HG03175 (cell line): ENCODE measurements at regions not wholly inside any gene's neighbourhood (a gene's known extent, or its start where the extent isn't known, plus 50 kb on each side); places are given as distances from the start of the nearest gene placed in this dataset.
"Not testable (repeated sequence)": the region's sequence is repeated elsewhere in the genome, so short reads cannot be mapped to it uniquely, and the experiment has no call there.

Source experiments
- ATAC-seq: cut with Tn5 transposase; IDR thresholded peaks from one replicate; pipeline ENCODE4 v1.9.1; 2021; ENCODE audit warnings: mild to moderate bottlenecking, moderate library complexity; ENCODE audit not compliant: unreplicated experiment

DNA sequence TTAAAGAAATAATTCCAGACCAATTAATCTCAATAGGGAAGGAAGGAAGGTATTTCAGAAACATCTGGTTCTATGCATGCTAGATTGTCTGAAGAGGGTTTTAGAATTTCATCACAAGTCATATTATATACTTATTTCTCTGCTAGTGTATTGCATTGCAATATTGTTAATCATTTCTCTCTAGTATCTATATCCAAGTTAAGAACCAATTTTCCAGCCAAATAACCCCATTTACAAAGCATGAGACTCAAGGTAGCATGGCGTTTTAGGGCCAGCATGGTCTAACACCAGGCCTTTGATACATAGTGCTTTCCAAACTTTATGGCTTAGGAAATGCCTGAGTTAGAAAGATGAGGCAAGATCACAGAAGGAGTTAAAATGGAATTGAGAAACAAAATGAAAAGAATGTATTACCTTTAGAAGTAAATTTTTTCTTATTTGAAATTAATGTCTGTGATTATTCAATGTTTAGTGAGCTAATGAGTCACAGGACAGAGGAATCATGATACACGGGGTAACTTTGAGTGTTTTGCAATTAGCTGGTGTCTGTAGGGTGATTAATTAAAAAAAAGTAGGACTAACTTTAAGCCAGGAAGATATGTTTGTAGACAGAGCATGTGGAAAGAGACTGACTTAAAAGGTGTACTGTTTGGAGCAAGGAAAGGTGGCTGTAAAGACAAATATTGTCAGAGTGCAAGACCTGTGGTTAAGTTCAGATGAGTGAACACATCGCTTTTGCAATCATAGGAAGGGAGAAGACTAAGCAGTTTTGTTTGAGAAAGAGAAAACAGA lies 1006.2 kb upstream of the CITED2 start:
- no peak for ATAC-seq

DNA sequence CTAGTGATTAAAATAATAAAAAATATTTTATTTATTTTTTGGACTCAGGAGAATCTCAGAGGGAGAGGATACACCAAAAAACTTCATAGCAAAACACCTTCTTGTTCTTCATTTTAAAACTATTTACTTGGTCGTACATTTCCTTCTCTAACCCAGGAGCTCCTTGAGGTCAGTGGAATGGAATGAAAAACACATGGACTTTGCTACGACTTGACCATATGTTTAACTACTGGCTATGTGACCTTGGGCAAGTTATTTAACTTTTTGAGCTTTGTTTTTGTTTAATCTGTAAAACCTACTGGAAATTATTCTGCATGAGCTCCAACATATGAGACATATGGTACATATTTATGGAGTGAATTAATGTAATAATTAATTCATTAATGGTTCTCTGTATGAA lies 1005.5 kb upstream of the CITED2 start:
- no peak for ATAC-seq

DNA sequence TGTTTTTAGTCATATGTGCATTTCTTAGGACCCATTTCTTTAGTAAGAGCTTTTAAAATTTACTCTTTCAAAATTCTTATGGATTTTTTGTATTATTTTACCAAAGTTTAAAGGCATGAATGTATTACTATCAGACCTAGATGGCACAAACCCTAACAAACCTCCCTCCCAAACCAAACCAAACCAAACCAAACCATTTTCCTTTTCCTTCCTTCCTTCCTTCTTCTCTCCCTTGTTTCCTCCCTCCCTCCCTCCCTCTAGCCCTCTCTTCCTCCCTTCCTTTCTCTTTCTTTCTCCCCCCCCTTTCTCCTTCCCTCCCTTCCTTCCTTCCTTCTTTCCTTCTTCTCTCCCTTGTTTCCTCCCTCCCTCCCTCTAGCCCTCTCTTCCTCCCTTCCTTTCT lies 1001.8 kb upstream of the CITED2 start:
- no peak for ATAC-seq

DNA sequence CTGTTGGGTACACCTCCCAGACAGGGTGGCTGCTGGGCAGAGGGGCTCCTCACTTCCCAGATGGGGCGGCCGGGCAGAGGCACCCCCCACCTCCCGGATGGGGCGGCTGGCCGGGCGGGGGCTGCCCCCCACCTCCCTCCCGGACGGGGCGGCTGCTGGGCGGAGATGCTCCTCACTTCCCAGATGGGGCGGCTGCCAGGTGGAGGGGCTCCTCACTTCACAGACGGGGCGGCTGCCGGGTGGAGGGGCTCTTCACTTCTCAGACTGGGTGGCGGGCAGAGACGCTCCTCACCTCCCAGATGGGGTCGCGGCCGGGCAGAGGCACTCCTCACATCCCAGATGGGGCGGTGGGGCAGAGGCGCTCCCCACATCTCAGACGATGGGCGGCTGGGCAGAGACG lies 999.3 kb upstream of the CITED2 start:
- not testable (repeated sequence) for ATAC-seq

DNA sequence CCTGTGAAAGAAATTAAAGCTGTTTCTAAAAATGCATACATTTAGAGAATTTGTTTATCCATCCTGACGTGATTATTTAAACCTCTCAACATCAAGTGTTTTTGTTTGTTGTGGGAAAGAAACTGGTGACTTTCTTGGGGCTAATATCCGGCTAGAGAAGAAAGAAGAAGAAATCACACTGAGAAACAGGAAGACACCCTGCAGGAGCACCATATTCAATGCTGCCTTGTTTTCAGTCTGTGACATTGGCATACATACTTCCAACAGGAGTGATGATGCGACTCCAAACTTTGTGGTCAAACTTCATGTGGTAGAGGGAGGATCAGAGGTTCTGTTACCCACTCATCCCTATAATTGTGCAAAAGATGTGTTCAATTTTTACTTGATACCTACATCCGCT lies 997.6 kb upstream of the CITED2 start:
- no peak for ATAC-seq

DNA sequence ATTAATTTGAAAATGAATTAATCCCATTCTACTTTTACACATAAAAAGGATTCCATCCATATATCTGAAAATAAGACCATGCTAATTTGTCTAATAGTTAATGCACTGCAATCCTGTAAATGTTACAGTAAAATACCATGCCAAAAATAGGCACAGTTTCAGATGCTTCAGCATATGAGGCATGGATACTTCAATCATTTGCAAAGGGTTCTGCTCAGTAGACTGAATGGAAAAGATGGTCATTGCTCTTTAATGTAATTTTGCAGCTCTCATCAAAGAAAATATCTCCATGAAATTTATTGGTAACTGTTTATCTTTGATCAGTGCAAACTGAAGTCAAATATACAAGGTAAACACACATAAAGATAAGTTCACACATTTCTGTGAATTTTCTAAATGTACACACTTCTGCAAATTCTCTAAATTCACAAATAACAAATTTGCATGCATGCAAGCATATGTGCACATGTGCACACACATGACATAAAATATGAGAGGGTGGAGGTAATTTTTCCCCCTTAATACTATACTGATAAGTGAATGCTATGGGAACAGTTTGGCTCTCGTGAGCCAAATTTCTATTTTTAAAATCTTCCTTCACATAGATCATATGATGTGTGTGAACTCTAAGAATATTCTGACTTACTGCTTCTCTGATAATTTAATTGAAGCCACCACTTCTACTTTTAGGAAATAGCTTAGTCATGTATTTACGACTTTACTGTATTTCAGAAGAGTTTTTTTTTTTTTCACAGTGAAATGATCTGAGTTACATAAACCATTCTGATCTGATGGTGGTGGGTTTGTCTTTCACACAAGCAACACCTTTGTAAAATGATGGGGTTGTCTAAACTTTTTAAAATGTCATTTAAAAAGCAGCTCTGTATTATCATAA lies 996.8 kb upstream of the CITED2 start:
- ATAC-seq: no peak

DNA sequence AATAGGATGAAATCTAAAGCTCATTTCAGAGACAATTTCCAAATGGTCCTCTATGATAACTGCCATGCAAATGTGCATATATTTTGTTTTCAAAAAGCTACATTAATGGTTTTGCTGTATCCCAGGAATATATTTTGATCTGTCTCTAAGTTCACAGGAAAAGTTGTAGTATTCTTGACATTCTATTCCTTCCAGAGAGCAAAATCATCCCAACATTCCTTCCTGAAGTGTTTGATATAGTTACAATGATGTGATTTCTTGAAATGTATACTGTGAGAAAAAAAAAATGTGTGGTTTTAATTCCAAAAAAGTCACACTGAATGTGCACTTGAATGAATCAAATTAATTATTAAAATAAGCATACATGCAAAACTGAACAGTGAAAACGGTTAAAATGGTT lies 996.0 kb upstream of the CITED2 start:
- ATAC-seq: no peak

DNA sequence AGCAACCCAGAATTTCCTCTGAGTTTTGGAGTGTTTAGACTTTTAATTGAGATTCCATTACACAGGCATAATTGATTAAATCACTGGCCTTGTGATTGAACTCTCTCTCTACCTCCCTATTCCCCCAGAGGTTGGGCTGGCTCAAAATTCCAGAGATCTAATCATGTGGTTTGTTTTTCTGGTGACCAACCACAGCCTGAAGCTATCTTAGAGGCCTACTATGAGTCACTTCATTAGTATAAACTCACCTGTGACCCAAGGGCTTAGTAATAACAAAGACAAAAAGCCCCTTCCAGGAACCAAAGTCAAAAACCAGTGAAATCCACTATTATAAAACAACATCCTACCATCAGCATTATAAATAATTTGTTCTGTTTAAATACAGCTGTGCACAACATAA lies 992.5 kb upstream of the CITED2 start:
- ATAC-seq: no peak

DNA sequence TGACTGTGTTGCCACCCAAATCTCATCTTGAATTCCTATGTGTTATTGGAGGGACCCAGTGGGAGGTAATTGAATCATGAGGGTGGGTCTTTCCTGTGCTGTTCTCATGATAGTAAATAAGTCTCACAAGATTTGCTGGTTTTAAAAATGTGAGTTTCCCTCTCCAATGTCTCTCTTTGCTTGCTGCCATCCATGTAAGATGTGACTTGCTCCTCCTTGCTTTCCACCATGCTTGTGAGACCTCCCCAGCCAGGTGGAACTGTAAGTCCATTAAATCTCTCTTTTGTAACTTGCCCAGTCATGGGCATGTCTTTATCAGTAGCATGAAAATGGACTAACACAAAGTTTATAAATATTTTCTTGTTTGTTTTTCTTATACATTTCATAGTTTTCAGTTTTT lies 990.5 kb upstream of the CITED2 start:
- ATAC-seq: no peak

DNA sequence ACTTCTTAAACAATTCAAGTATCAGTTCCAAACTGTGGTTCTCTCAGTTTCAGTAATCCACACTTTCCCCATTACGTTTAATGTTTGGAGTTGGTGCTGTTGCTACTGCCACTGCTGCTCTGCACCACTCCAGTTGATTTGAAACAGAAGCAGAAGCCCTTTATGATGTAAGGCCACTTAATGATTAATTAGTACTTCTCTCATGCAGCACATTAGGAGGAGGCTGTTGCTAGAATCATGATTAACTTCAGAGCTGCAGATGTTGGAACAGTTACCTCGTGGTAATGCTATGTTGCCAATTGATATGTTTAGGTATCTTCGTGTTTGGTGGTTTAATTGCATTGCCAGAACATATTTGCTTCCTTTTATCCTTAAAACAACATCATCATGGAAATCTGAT lies 986.2 kb upstream of the CITED2 start:
- ATAC-seq: no peak

DNA sequence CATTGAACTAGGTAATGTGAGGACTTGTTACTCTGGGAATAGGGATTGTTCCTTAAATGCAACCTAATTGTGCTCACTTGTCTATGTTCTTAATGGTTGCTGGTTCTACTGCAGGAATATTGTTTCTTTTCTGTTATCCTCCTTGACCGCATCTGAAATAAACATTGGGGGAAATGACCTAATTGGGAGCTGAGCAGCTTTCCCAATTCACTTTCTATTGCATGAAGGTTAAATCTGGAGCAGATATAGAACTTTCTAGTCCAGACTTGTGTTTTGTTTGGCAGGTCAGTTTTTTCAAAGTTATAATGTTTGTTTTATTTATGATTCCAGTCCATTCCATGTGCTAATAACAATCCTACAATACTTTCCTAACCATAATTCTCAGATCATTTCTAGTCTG lies 981.0 kb upstream of the CITED2 start:
- no peak for ATAC-seq

DNA sequence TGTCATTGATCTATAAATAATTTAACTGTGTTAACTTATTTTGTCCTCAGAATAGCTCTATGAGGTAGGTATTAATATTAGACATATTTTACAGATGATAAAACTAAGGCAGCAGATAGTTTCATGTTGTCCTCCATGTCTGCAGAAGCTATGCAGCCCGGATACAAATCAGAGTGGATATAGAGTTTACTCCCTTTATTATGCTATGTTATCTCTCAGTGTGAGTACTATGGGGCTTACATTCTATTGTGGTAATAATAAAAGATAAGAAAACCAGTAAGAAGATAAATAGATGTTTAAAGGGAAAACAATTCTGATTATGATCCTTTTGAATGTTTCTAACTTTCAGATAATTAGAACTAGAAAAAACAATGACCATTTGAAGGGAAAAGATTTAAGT lies 979.8 kb upstream of the CITED2 start:
- no peak for ATAC-seq

DNA sequence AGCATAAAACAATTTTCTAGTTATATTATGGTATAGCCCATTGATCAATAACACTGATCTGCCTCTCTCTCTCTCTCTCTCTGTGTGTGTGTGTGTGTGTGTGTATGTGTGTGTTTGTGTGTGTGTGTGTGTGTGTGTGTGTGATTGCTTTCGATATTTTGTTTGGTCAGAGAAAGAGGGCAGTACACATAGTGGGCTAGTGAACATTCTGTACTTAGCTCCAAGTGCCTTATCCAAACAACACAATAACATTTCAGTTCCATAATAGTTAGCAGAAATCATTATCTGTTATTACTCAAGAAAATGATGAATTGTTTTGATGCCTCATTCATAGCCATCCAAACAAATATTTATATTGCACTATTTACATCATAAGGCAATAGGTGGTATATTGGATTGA lies 979.1 kb upstream of the CITED2 start:
- no peak for ATAC-seq

DNA sequence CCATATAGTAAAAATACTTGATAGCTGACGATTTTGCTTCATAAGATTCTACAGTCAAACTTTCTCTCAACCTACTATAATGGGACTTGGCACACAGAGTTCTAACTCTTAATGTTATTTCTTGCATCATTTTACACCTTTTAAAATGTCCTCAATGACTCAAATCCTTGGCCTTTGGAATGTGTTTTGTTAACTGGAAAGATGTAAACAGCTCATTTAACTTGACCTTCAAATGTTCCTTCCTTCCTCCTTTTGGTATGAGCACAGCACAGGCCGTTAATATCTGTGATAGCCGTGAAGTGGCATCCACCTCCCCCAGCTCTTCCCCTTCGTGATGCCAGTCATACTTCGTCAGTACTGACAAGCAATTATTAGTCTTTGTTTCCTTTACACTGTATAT lies 972.0 kb upstream of the CITED2 start:
- no peak for ATAC-seq

DNA sequence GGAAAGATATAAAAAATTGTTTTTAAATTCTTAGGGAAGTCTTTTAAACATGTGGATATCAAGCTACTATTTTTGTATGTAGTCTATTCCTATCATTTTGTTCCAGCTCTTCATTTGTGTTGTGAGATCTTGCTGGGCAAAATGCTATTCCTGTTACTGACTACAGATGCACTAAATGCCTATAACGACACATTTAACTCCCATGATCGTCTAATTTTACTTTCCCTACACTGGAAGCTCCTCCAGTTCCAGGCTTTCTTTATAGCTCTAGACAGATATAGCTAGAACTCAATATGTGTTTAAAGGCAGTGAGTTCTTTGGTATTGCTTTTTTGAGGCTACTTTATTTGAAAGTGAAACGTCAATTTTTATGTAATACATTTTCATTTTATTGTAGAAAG lies 971.5 kb upstream of the CITED2 start:
- no peak for ATAC-seq

DNA sequence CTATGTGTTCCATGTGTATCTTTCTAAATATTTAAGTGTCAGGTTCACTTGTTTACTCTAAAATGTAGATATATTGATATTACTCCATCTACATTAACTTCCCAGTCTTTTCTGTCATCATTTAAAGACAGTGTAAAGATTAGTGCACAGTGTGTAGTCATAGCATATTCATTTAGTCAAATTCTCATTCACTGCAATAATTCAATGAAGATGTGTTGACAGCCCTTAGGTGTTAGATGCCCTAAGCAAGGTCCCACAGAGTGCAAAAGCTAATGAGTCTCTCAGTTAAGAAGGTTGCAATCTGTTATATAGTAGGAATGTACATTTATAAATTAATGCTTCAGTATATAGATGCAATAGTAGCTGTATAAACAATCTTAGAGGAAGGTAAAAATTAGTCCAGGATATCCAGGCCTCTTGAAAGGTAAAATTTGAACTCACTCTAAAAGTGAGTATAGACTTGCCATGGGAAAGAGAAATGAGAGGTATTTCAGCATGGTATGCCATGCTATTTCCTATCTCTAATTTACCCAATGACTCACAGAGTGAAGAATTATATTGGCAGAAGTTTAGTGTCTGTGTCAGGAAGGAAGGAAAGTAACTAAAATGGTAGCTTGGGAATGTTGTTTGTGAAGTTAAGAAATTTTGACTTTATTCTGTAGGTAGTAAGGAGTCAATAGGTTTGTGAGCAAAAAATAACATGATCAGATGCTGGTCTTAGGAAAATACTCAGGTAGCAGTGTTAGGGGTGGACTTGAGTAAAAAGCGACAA lies 969.9 kb upstream of the CITED2 start:
- no peak for ATAC-seq

DNA sequence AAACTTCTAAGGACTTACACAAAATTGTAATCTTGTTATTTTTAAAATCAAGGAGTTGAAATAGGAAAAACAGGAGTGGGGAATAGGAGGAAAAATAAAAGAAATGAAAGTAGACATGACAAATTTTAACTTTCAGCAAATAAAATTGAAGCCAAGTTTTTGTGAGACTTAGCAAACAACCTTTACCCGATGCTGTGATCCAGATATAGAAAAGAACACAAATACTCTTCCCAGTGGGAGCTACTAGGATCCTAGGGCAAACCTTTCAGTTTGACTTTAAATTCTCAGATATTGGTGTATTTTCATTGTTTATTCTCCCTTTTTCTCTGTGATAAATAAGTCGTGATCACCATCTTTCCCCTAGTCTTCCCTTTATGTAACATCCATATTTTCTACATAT lies 968.7 kb upstream of the CITED2 start:
- ATAC-seq: no peak

DNA sequence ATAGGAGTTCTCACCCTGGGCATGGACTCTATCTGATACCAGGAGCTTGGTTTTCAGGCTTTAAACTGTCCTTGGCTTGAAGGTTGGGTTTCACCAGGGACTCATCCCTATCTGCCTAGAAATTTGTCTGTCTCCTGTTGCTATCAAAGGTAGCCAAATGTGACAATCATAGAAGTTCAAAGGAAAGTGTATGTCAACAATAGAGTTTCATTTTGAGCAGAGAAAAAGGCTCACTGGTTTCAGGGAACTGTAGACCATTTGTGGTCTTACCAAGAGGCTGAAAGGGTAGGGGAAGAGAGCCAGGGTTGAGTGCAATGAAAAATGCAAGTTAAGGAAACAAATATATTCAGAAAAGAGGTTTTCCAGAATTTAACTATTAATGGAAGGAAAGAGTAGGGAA lies 966.8 kb upstream of the CITED2 start:
- ATAC-seq: no peak

DNA sequence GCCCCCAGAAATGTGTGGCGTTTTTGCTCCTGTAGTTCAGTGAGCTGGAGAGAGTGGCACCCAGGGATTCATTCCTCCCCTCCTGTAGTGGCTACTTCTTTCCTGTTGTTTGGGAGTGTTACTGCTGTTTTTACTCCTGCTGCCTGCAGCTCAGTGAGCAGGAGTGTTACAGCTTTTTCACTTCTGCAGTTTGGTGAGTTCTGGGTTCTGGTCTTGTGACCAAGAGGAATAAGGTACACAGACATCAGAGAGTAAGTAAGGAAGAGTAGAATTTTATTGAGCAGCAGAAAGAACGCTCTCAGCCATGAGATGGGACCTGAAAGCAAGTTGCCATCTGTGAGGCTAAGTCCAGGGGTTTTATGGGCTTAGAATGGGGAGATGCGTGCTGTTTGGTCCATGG lies 966.3 kb upstream of the CITED2 start:
- no peak for ATAC-seq

DNA sequence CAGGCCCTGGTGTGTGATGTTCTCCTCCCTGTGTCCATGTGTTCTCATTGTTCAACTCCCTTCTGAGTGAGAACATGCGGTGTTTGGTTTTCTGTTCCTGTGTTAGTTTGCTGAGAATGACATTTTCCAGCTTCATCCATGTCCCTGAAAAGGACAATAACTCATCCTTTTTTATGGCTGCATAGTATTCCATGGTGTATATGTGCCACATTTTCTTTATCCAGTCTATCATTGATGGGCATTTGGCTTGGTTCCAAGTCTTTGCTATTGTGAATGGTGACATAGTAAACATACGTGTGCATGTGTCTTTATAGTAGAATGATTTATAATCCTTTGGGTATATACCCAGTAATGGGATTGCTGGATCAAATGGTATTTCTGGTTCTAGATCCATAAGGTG lies 964.6 kb upstream of the CITED2 start:
- not testable (repeated sequence) for ATAC-seq

DNA sequence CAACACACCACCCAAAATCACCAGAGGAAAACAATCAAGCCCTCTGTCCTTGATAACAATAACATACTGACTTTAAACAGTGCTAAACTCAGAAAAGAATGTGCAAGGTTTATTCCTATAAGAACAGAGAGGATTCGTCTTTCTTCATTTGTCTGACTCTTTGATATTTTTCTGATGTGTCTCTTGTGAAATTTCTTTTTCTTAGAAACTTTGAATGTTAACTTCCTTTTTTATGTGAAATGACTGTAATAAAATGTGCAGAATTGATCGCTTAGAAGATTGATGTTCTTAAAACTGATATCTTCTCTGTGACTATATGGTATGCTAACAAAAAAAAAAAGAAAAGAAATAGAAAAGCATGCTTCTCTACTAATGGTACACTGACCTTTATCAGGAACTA lies 947.4 kb upstream of the CITED2 start:
- no peak for ATAC-seq
